ENCODE measurements at regions not wholly inside any gene's neighbourhood (a gene's known extent, or its start where the extent isn't known, plus 50 kb on each side); places are given as distances from the start of the nearest gene placed in this dataset.

DNA sequence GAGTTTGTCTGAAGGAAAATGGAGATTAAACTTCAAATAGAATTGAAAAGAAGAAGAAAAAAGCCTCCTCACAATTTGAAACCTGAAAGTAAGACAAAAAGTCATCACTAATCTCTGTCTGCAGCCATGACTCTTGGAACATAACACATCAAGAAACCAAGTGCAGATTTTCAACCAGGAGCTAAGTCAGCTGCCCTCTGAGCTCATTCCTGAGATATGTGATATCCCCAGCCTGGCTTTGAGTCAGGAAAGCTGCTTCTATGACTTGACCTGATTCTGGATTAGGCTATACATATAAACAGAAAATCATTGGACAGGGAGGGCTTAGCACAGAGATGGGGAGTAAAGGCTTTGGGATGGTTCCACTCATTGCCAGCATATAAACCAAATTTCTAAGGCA, 891.4 kb downstream of the TFAP2A start:
- DNase-seq: no peak

- DNase-seq: no peak
Observed at GRCh38 chr6:9522101-9522500, 892.8 kb downstream of the TFAP2A start.

- no peak for DNase-seq
Observed at GRCh38 chr6:9521152-9521530, 893.7 kb downstream of the TFAP2A start.

DNA sequence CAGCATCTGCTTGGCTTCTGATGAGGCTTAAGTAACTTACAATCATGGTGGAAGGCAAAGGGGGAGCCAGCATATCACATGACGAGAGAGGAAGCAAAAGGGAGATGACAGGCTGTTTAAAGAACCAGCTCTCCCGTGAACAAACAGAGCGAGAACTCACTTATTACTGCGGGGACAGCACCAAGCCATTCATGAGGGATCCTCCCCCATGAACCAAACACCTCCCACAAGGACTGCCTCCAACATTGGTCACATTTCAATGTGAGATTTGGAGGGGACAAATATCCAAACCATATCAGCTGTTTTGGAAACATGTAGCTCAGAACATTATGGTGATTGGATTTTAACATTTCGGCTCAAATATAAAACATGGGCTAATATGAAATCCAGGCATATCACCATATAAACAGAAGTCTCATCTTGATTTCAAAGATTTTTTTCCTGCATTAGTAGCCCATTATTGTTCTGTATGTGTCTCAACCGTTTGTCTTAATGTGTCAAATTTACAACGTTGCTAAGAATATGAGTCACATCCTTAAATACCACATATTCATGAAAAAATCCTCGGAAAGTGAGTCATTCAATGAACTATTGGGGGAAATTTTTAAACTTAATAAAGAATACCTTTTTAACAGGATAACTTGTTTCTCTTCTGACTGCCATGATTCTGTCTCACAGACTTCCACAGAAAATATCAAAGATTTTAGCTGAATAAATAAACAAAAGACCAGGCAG, 894.3 kb downstream of the TFAP2A start:
- DNase-seq: no peak

DNA sequence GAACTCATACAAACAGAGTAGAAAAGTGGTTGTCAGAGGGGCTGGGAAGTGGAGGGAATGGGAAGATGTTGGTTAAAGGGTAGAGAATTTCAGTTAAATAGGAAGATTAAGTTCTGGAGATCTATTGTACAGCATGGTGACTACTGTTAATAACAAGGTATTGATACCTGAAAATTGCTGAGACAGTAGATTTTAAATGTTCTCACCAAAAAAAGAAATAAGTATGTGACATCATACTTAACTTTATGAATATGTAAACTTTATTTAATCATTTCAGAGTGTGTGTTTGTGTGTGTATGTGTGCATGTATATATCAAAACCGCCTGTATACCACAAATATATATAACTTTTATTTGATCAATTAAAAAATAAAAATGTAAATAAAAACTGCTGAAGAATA, 896.4 kb downstream of the TFAP2A start:
- no peak for DNase-seq

DNA sequence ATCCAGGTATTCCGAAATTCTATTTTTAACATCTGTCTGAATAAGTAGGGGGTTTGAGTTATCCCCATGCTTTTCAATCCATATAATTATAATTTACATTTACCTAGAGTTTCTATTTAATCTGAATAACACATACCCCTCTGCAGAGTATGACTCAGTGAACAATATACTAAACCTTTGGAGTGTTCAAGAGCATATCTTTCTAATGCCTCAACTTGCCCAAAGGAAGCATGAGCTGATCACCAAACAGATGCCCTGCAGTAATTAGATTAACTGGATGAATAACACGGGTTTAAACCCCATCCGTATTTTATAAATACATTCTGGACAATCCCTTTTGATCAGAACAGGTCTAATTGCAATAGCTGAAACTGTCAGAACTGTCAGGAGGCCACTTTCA, 897.1 kb downstream of the TFAP2A start:
- DNase-seq: no peak

GRCh38 chr6:9515633-9516606, 899.0 kb downstream of the TFAP2A start:
- DNase-seq: no peak

GRCh38 chr6:9514146-9514545, 900.7 kb downstream of the TFAP2A start:
- DNase-seq: no peak

- DNase-seq: no peak
Observed at GRCh38 chr6:9511157-9511556, 903.7 kb downstream of the TFAP2A start.

GRCh38 chr6:9507136-9507895, 907.6 kb downstream of the TFAP2A start:
- DNase-seq: no peak

GRCh38 chr6:9504191-9504590, 910.7 kb downstream of the TFAP2A start:
- no peak for DNase-seq

DNA sequence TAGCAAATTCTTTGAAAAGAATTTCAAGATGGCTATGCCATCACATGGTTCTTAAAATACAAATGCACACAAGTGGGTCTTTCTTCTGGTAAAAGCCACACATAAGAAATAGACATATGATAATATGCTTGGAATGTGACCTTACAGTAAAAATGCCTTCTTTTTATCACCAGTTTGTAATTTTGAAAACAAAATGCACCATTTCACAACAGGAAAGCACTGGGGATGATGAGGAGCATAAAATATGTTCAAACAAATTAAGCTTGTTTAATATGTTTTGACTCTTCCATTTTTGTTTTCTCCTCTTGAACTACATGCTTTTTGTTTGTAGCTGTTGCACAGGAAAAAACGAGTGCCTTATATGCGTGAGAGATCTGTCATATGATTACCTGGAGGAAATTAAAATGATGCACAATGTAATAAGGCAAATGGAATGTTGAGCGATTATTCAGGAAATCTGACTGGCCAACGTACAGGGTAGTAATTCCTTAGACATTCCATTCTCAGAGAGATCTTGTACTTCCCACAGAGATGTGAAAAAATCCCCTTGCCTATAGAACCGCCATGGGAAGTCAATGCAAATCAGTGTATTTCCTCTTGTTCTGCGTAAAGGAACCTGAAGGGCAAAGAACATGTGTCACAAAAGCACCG, 911.6 kb downstream of the TFAP2A start:
- DNase-seq: no peak

DNA sequence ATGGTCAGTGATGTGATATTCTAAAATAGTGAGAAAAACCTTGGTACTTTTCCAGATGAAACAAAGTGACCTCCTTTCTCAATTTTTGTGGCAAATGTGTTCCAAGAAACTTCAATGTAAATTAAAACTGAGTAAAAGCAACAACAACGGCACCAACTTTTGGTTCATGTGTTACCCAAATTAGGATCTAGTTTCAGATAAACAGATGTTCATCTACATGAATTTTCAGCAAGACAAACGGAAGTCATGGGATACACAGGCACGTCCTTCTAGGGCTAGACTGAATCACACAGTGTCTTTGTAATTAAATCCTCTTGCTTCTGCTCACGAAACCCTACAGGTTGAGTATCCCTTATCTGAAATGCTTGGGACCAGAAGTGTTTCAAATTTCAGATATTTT, 915.2 kb downstream of the TFAP2A start:
- no peak for DNase-seq

DNA sequence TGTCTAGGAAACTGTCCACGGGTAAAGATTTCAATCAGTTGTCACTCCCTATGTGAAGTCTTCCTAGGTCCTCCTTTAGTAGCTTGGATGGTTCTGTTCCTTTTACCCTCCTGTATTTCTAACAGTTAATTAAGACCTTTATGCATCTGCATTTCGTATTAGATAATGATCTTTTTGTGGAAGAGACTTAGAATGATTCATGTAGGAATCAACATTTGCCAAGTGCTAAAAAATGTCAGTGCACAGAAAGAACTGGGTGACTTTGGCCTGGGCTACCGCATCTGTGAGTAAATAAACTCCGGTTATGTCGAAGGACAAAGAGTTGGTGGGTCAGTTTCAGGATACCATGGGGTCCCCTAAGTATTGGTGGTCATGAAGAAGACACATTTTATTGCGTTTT, 918.0 kb downstream of the TFAP2A start:
- DNase-seq: no peak

DNA sequence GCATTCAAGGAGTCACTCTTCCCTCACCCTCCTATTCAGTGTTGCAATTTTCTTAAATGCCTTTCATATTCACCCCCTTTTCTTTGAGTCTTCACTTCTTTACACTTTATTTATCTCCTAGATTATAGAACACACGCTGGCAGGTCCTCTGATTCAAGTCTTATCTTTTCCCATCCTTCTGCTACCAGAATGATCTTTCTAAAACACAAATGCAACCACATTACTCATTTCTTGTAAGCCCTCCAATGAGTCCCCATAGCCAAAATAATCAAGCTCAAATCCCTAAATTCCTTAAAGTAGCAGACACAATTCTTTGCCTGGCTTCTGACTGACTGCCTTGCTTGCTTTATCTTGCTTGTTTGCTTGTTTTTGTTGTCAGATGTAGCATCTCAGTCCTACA, 920.0 kb downstream of the TFAP2A start:
- no peak for DNase-seq

DNA sequence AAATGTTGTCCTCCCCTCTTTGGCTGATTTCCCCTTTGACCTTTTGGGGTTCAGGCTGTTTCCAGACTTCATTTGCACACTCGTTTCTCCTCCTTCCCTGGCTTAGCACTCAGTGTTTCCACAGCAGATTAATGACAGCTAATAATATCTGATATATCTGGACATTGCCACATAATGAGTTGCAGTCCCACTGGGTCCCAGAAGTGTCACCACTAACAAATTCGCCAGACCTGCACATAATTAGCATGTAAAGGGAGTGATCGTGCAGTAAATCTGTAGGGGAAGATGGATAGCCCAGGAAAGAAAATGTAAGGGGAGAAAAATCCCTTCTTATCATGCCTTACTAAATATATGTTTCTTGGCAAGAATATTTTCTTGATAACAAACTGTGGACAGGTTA, 922.1 kb downstream of the TFAP2A start:
- DNase-seq: no peak

DNA sequence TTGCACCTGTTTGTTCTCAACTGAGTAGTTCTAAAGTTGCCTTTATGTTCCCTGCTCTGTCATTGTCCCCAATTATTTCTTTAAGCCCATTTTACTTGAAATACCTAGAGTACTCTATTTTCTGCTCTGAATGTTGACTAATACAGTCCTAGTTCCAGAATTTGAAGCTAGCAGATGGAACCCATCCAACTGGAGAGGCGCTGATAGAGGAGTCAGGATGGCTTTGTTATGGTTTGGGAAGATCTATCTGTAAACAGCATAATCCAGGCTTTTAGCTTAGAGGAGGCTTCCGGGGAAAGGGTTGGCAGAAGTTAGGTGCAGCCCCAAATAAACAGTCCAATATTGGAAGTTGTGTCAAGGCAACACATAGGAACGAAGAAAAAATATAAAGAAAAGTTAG, 927.7 kb downstream of the TFAP2A start:
- DNase-seq: no peak

DNA sequence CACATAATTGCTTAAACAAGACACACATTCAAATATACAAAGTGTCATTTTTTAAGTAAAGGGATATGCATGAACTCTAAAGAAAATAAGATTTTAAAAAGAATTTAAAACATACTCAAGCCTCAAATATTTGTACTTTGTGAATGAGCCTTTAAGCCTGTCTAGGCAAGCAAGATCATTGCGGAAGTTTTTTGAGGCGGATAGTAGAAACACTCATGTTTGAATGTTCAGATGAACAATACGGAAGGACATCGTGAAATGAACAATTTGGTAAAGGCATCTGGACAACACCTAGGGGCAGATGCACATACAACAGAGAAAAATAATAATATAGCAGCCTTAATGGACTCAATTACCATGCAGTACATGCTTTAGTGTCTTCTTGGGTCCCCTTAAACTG, 928.9 kb downstream of the TFAP2A start:
- no peak for DNase-seq

DNA sequence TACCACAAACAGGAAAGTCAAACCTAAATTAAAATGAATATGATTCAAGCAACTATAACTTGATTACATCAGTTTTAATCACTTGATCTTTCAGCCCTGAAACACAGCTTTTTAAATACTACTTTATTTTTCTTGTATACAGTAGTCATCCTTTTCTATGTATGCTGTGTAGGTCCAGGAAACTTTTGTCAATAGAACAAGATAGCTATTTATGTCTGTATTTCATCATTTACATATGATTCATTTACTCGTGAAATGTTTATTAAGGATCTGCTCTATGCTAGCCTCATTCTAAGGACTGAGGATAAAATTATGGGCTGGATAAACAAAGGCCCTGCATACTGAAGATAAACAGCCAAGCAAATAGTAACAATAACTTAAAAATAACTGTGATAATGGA, 930.2 kb downstream of the TFAP2A start:
- DNase-seq: no peak

DNA sequence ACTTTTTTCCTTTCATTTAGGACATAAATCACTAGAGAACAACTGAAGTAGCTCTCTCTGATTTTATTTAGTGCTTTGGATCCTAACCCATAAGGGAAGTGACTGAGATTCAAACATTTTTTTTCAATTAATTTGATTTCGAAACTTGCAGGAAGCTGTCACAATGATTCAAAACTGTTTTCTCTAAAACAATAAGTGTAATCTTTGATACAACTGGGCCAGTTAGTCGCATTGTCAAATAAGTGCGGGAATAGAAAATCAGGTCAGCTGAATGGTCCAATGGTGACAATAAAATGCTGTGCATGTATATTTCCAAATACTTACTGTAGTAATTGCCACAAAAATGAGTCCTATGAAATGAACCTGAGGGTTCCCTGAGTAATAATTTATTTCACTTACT, 930.8 kb downstream of the TFAP2A start:
- DNase-seq: no peak

GRCh38 chr6:9482030-9482738, 932.7 kb downstream of the TFAP2A start:
- no peak for DNase-seq

All from right lung (tissue), 2 donors.